ENCODE measurements at regions not wholly inside any gene's neighbourhood (a gene's known extent, or its start where the extent isn't known, plus 50 kb on each side); places are given as distances from the start of the nearest gene placed in this dataset.

GRCh38 chr3:165346503-165346902 is 150.3 kb upstream of the SLITRK3 start (continued):
- no peak for TF ChIP-seq FOSL1 (CRISPR knock-in tag; IDR thresholded peaks at IDR 0.05; ENCODE audit: borderline replicate concordance)
- no peak for TF ChIP-seq KLF12 (CRISPR knock-in tag; IDR thresholded peaks at IDR 0.05; ENCODE audit: borderline replicate concordance)
- TF ChIP-seq GFI1 (CRISPR knock-in tag; IDR thresholded peaks at IDR 0.05; ENCODE audit: borderline replicate concordance) = no peak
- TF ChIP-seq ZNF7 (CRISPR knock-in tag; IDR thresholded peaks at IDR 0.05) = no peak

- H3K4me3 ChIP-seq (replicated peaks in 1 of 3; ENCODE audit: insufficient read depth in 1 of 3, low read depth in 2 of 3, low read length in 3 of 3) = no peak overlapping the region
- H3K4me1 ChIP-seq (ENCODE audit: insufficient read depth, low read length) = no peaks in the 10 kb centered on the region
- H4K20me1 ChIP-seq (ENCODE audit: insufficient read depth, low read length) = no peaks in the 10 kb centered on the region
- BruUV-seq (replicated peaks) = no TSS peak
- TF ChIP-seq NR2C2 (CRISPR knock-in tag; IDR thresholded peaks at IDR 0.05; ENCODE audit: borderline replicate concordance) (no peak), ZSCAN22 (CRISPR knock-in tag; IDR thresholded peaks at IDR 0.05) (no peak), ZKSCAN8 (CRISPR knock-in tag; IDR thresholded peaks at IDR 0.05; ENCODE audit: borderline replicate concordance) (no peak), EEA1 (CRISPR knock-in tag; IDR thresholded peaks at IDR 0.05; ENCODE audit: borderline replicate concordance) (no peak), ZNF30 (CRISPR knock-in tag; IDR thresholded peaks at IDR 0.05) (no peak), RFX5 (IDR thresholded peaks at IDR 0.05; ENCODE audit: low read depth, low read length) (no peak), THRA (CRISPR knock-in tag; IDR thresholded peaks at IDR 0.05; ENCODE audit: borderline replicate concordance) (no peak), POGZ (CRISPR knock-in tag; IDR thresholded peaks at IDR 0.05) (no peak), HOXA9 (CRISPR knock-in tag; IDR thresholded peaks at IDR 0.05; ENCODE audit: borderline replicate concordance) (no peak), EP300 (IDR thresholded peaks at IDR 0.05; ENCODE audit: low read depth in 2 of 2, low read length in 2 of 2) (no peak), EP300 (CRISPR knock-in tag; IDR thresholded peaks at IDR 0.05; ENCODE audit: borderline replicate concordance) (no peak), ATF1 (CRISPR knock-in tag; IDR thresholded peaks at IDR 0.05) (no peak), ZNF138 (CRISPR knock-in tag; IDR thresholded peaks at IDR 0.05; ENCODE audit: low read depth) (no peak), STAT5B (CRISPR knock-in tag; IDR thresholded peaks at IDR 0.05) (no peak), RBAK (CRISPR knock-in tag; IDR thresholded peaks at IDR 0.05) (no peak)
- DNase-seq (ENCODE audit: low spot score) = no peak
- H3K9ac ChIP-seq (ENCODE audit: insufficient read depth, low read depth, low read length) = no peak overlapping the region
- 0% methylated on average over 1 of the region's 1 CpG for WGBS (ENCODE audit: low lambda C conversion rate)
- H3K27ac ChIP-seq (ENCODE audit: extremely low read length, insufficient read depth, low read length) = no peak overlapping the region
- POLR2A ChIA-PET = no interaction called here
- no peaks in the 10 kb centered on the region for H3K36me3 ChIP-seq (replicated peaks in 1 of 2; ENCODE audit: control insufficient read depth in 1 of 2, insufficient read depth in 2 of 2, low read length in 2 of 2)
- intact Hi-C loops (cut with micrococcal nuclease; ENCODE audit: unreplicated experiment) (no loop called here), in situ Hi-C loops (cut with HindIII; ENCODE audit: extremely low pct_ligation_motif_present, low pct_unique_long_range_greater_than_20kb) (no loop called here)
- H3K9me3 ChIP-seq (ENCODE audit: low read length) = no peaks in the 10 kb centered on the region
- no peak for FAIRE-seq
- CTCF ChIA-PET (ENCODE audit: low intra/inter-chr PET ratio, low total read pairs) = no interaction called here
- H3K27me3 ChIP-seq (ENCODE audit: control insufficient read depth in 1 of 2, insufficient read depth in 2 of 2, low read length in 2 of 2) = no peaks in the 10 kb centered on the region
- H3K4me2 ChIP-seq (ENCODE audit: low read depth, low read length) = no peak overlapping the region
- H2AFZ ChIP-seq (ENCODE audit: low read length) = peak overlapping the region; percentile 7
- no peaks in the 10 kb centered on the region for H3K79me2 ChIP-seq (ENCODE audit: insufficient read depth, low read length)
- ATAC-seq = no peak
These were observed 147.0 kb upstream of the SLITRK3 start for GRCh38 chr3:165343185-165343584.
